ENCODE measurements at regions not wholly inside any gene's neighbourhood (a gene's known extent, or its start where the extent isn't known, plus 50 kb on each side); places are given as distances from the start of the nearest gene placed in this dataset.

- no peak overlapping the region for H3K9ac ChIP-seq (ENCODE audit: insufficient read depth, low read length, poor library complexity, severe bottlenecking)
- H3K4me1 Mint-ChIP-seq = no peaks in the 10 kb centered on the region
- no peaks in the 10 kb centered on the region for H3K9me3 ChIP-seq (replicated peaks in 1 of 2; ENCODE audit: control insufficient read depth in 1 of 2, insufficient read depth in 1 of 2, low read length in 2 of 2)
- no peaks in the 10 kb centered on the region for H3K4me1 ChIP-seq (ENCODE audit: control insufficient read depth in 1 of 2, insufficient read depth in 2 of 2, low read length in 2 of 2)
- H3K79me2 ChIP-seq (ENCODE audit: insufficient read depth, low read length) = no peaks in the 10 kb centered on the region
- no peaks in the 10 kb centered on the region for H3K36me3 ChIP-seq (replicated peaks in 1 of 2; ENCODE audit: control insufficient read depth in 1 of 2, insufficient read depth in 2 of 2, low read length in 2 of 2)
- peaks cover 0 to 5% (median 2%) of the 10 kb centered on the region in 7 donors for H3K9me3 Mint-ChIP-seq
- no peak overlapping the region for H2AFZ ChIP-seq (ENCODE audit: insufficient read depth, low read depth, low read length, poor library complexity, severe bottlenecking)
- H3K4me3 ChIP-seq (replicated peaks in 1 of 3; ENCODE audit: low read depth in 2 of 3, low read length in 3 of 3) = no peak overlapping the region
- intact Hi-C loops (cut with micrococcal nuclease) = no loop called here
- H3K27ac ChIP-seq (ENCODE audit: low read depth in 1 of 2, low read length in 2 of 2) = no peak overlapping the region
- WGBS (ENCODE audit: insufficient coverage) = 40% methylated on average over 1 of the region's 3 CpGs
- H3K4me3 Mint-ChIP-seq = no peak overlapping the region
- no peaks in the 10 kb centered on the region for H3K27me3 ChIP-seq (ENCODE audit: control insufficient read depth in 2 of 2, insufficient read depth in 2 of 2, low read length in 2 of 2)
- no peaks in the 10 kb centered on the region for H4K20me1 ChIP-seq (ENCODE audit: insufficient read depth, low read length)
- peaks cover 0 to 2% (median 2%) of the 10 kb centered on the region in 3 donors for H3K27me3 Mint-ChIP-seq (ENCODE audit: low read depth in 3 of 3)
- H3K27ac Mint-ChIP-seq = no peak overlapping the region
- DNase-seq = no peak
- TF ChIP-seq CTCF (IDR thresholded peaks at IDR 0.05) = no peak
- no peak overlapping the region for H3K4me2 ChIP-seq (replicated peaks; ENCODE audit: extremely low read depth, low read length, poor library complexity, severe bottlenecking)
- H3K36me3 Mint-ChIP-seq = no peaks in the 10 kb centered on the region
These were observed 625.7 kb downstream of the TFAP2A start for GRCh38 chr6:9789201-9789600.

- Histone ChIP-seq H2AFZ (ENCODE audit: insufficient read depth, low read depth, low read length, poor library complexity, severe bottlenecking) (no peak overlapping the region), H3K79me2 (ENCODE audit: insufficient read depth, low read length) (no peaks in the 10 kb centered on the region), H3K27me3 (ENCODE audit: control insufficient read depth in 2 of 2, insufficient read depth in 2 of 2, low read length in 2 of 2) (no peaks in the 10 kb centered on the region), H4K20me1 (ENCODE audit: insufficient read depth, low read length) (no peaks in the 10 kb centered on the region), H3K9me3 (replicated peaks in 1 of 2; ENCODE audit: control insufficient read depth in 1 of 2, insufficient read depth in 1 of 2, low read length in 2 of 2) (no peaks in the 10 kb centered on the region), H3K36me3 (replicated peaks in 1 of 2; ENCODE audit: control insufficient read depth in 1 of 2, insufficient read depth in 2 of 2, low read length in 2 of 2) (no peaks in the 10 kb centered on the region), H3K27ac (ENCODE audit: low read depth in 1 of 2, low read length in 2 of 2) (no peak overlapping the region), H3K4me2 (replicated peaks; ENCODE audit: extremely low read depth, low read length, poor library complexity, severe bottlenecking) (no peak overlapping the region), H3K9ac (ENCODE audit: insufficient read depth, low read length, poor library complexity, severe bottlenecking) (no peak overlapping the region), H3K4me1 (ENCODE audit: control insufficient read depth in 1 of 2, insufficient read depth in 2 of 2, low read length in 2 of 2) (no peaks in the 10 kb centered on the region), H3K4me3 (replicated peaks in 1 of 3; ENCODE audit: low read depth in 2 of 3, low read length in 3 of 3) (no peak overlapping the region)
- intact Hi-C loops (cut with micrococcal nuclease) = no loop called here
- Mint-ChIP-seq H3K27ac (no peak overlapping the region), H3K4me1 (no peaks in the 10 kb centered on the region), H3K4me3 (no peak overlapping the region), H3K36me3 (no peaks in the 10 kb centered on the region), H3K9me3 (peaks cover 0 to 9% (median 2%) of the 10 kb centered on the region in 7 donors), H3K27me3 (ENCODE audit: low read depth in 3 of 3) (peaks cover 0 to 2% (median 0%) of the 10 kb centered on the region in 3 donors)
- no CpG with 5 or more reads among the region's 3 CpGs for WGBS (ENCODE audit: insufficient coverage)
- no peak for DNase-seq
- no peak for TF ChIP-seq CTCF (IDR thresholded peaks at IDR 0.05)
These were observed 630.1 kb downstream of the TFAP2A start for GRCh38 chr6:9784786-9785185.
